PC-3 (cell line): ENCODE measurements at regions not wholly inside any gene's neighbourhood (a gene's known extent, or its start where the extent isn't known, plus 50 kb on each side); places are given as distances from the start of the nearest gene placed in this dataset.

Experiments used
- ATAC-seq: fragments of 200-7000 bp; cut with Tn5 transposase; 2 replicates; pipeline ENCODE4 v1.9.1; 2020; ENCODE audit warnings: mild to moderate bottlenecking, moderate library complexity
- BruUV-seq: library from RNA; stranded (reverse); fragments of 400-500 nt; replicated peaks from 2 replicates; lab custom pipeline; 2021; lab: Mats Ljungman, UMichigan
- CTCF ChIA-PET: fragments of 300-600 bp; sonication (Branson Sonifier 250); formaldehyde crosslinking; loops from one replicate; lab custom pipeline; 2022; ENCODE audit warnings: antibody characterized with exemption; lab: Charles Lee
- POLR2A ChIA-PET: fragments of 300-600 bp; sonication (Branson Sonifier 250); formaldehyde crosslinking; loops from one replicate; lab custom pipeline; 2022; ENCODE audit warnings: antibody characterized with exemption; ENCODE audit not compliant: unreplicated experiment; lab: Charles Lee
- DNase-seq: peaks from one replicate; pipeline ENCODE4 v3.0.0-alpha.2; 2015
- H2AFZ ChIP-seq: fragments of 300-600 bp; sonication (generic); 2 replicates; pipeline ENCODE4 v1.6.0; 2016; ENCODE audit warnings: antibody characterized with exemption, low read length
- H3F3A ChIP-seq: fragments of 300-600 bp; sonication (generic); one replicate; pipeline ENCODE4 v1.6.0; 2017; ENCODE audit warnings: antibody characterized with exemption, low read length, control low read depth, mild to moderate bottlenecking; ENCODE audit not compliant: unreplicated experiment
- H3K27ac ChIP-seq: fragments of 300-600 bp; sonication (generic); 2 replicates; pipeline ENCODE4 v1.5.1; 2016; ENCODE audit warnings: mild to moderate bottlenecking, low read length
- H3K27me3 ChIP-seq: fragments of 300-600 bp; sonication (generic); 2 replicates; pipeline ENCODE4 v1.6.1; 2016; ENCODE audit warnings: low read length, mixed read lengths
- H3K36me3 ChIP-seq: fragments of 300-600 bp; sonication (generic); 2 replicates; pipeline ENCODE4 v1.6.1; 2016; ENCODE audit warnings: low read depth, mixed run types, low read length, mixed read lengths
- H3K4me1 ChIP-seq: fragments of 300-600 bp; sonication (generic); 2 replicates; pipeline ENCODE4 v1.5.1; 2016; ENCODE audit warnings: low read length; ENCODE audit not compliant: insufficient read depth
- H3K4me2 ChIP-seq: fragments of 300-600 bp; sonication (generic); 2 replicates; pipeline ENCODE4 v1.6.0; 2016; ENCODE audit warnings: low read length
- H3K4me3 ChIP-seq: fragments of 300-600 bp; sonication (generic); 2 replicates; pipeline ENCODE4 v1.5.1; 2016; ENCODE audit warnings: mild to moderate bottlenecking, low read length, mixed read lengths
- H3K79me2 ChIP-seq: fragments of 300-600 bp; sonication (generic); 2 replicates; pipeline ENCODE4 v1.6.1; 2017; ENCODE audit warnings: low read length, mixed read lengths
- H3K9ac ChIP-seq: fragments of 300-600 bp; sonication (generic); 2 replicates; pipeline ENCODE4 v1.6.0; 2016; ENCODE audit warnings: mild to moderate bottlenecking, low read length
- H3K9me2 ChIP-seq: fragments of 300-600 bp; sonication (generic); replicated peaks from 2 replicates; pipeline ENCODE4 v1.6.1; 2016; ENCODE audit warnings: mixed run types, low read length, mixed read lengths
- H3K9me3 ChIP-seq: fragments of 300-600 bp; sonication (generic); 2 replicates; pipeline ENCODE4 v1.6.1; 2016; ENCODE audit warnings: low read length, mixed read lengths
- H4K20me1 ChIP-seq: fragments of 300-600 bp; sonication (generic); 2 replicates; pipeline ENCODE4 v1.6.1; 2016; ENCODE audit warnings: low read length, mixed read lengths
- EZH2 ChIP-seq: fragments of 300-600 bp; sonication (generic); IDR thresholded peaks from one replicate; pipeline ENCODE4 v1.6.1; 2017; ENCODE audit warnings: antibody characterized with exemption, mild to moderate bottlenecking, low read length; ENCODE audit not compliant: unreplicated experiment
- EZH2phosphoT487 ChIP-seq: fragments of 300-600 bp; sonication (generic); IDR thresholded peaks from 2 replicates; pipeline ENCODE4 v1.6.1; 2018; ENCODE audit warnings: mild to moderate bottlenecking, antibody characterized with exemption, low read length, borderline replicate concordance
- intact Hi-C: fragments of 100-400 bp; cut with micrococcal nuclease; formaldehyde crosslinking; loops from 2 replicates; pipeline ENCODE4 v1.9.0; 2023
- TF ChIP-seq, protein P1 (sequence below): fragments of 300-600 bp; sonication (generic); conservative IDR thresholded peaks from 2 replicates; pipeline ENCODE4 v1.5.1; 2017; ENCODE audit warnings: antibody characterized with exemption, low read depth, mild to moderate bottlenecking, low read length

GRCh38 chr22:27513021-27513420, 288.5 kb downstream of the MN1 start:
- BruUV-seq, result no TSS peak
- Histone ChIP-seq H3K4me3 (no peak overlapping the region), H3K27me3 (no peaks in the 10 kb centered on the region), H3K36me3 (no peaks in the 10 kb centered on the region), H3K9me2 (no peaks in the 10 kb centered on the region), H3K79me2 (no peaks in the 10 kb centered on the region), H3K27ac (peak overlapping the region; percentile 29; the same call in 1 of the 2 replicates), H3K9ac (no peak overlapping the region), H3K4me2 (0 out of 2 replicates have a peak overlapping the region, but pooled peaks have one; percentile 48), H4K20me1 (no peaks in the 10 kb centered on the region), H3K4me1 (peaks cover 24% of the 10 kb centered on the region), H3K9me3 (no peaks in the 10 kb centered on the region), H3F3A (no peaks in the 10 kb centered on the region), H2AFZ (no peak overlapping the region)
- ChIA-PET POLR2A (no interaction called here), CTCF (no interaction called here)
- DNase-seq (no peak), ATAC-seq (no peak; the same call in 1 of the 2 replicates)
- intact Hi-C loops, result no loop called here
- TF ChIP-seq, protein P1, sequence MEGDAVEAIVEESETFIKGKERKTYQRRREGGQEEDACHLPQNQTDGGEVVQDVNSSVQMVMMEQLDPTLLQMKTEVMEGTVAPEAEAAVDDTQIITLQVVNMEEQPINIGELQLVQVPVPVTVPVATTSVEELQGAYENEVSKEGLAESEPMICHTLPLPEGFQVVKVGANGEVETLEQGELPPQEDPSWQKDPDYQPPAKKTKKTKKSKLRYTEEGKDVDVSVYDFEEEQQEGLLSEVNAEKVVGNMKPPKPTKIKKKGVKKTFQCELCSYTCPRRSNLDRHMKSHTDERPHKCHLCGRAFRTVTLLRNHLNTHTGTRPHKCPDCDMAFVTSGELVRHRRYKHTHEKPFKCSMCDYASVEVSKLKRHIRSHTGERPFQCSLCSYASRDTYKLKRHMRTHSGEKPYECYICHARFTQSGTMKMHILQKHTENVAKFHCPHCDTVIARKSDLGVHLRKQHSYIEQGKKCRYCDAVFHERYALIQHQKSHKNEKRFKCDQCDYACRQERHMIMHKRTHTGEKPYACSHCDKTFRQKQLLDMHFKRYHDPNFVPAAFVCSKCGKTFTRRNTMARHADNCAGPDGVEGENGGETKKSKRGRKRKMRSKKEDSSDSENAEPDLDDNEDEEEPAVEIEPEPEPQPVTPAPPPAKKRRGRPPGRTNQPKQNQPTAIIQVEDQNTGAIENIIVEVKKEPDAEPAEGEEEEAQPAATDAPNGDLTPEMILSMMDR, result no peak
- TF ChIP-seq EZH2phosphoT487, result no peak
- no peak for TF ChIP-seq EZH2

- ChIA-PET POLR2A (no interaction called here), CTCF (no interaction called here)
- Histone ChIP-seq H3K36me3 (no peaks in the 10 kb centered on the region), H3K27me3 (no peaks in the 10 kb centered on the region), H3K4me2 (no peak overlapping the region), H2AFZ (no peak overlapping the region), H3K9me3 (no peaks in the 10 kb centered on the region), H3K4me1 (peaks cover 15% of the 10 kb centered on the region), H3K27ac (no peak overlapping the region), H3F3A (no peaks in the 10 kb centered on the region), H3K79me2 (no peaks in the 10 kb centered on the region), H3K4me3 (no peak overlapping the region), H3K9ac (no peak overlapping the region), H3K9me2 (no peaks in the 10 kb centered on the region), H4K20me1 (no peaks in the 10 kb centered on the region)
- DNase-seq, result no peak
- TF ChIP-seq EZH2, result no peak
- TF ChIP-seq, protein P1, result no peak
- no peak for TF ChIP-seq EZH2phosphoT487
- intact Hi-C loops, result no loop called here
- no peak for ATAC-seq
- no TSS peak for BruUV-seq
These were observed 286.7 kb downstream of the MN1 start for GRCh38 chr22:27514601-27515523.
